ENCODE measurements at regions not wholly inside any gene's neighbourhood (a gene's known extent, or its start where the extent isn't known, plus 50 kb on each side); places are given as distances from the start of the nearest gene placed in this dataset.

GRCh38 chr9:129356871-129357772, 179.1 kb upstream of the IER5L start:
- H3K27ac ChIP-seq, result no peak overlapping the region
- peaks cover 0 to 16% (median 13%) of the 10 kb centered on the region in 4 donors for H3K4me1 ChIP-seq
- H3K36me3 ChIP-seq, result no peaks in the 10 kb centered on the region
- no peaks in the 10 kb centered on the region for H3K27me3 ChIP-seq
- TF ChIP-seq POLR2A (IDR thresholded peaks at IDR 0.05) (no peak), CTCF (IDR thresholded peaks at IDR 0.05) (no peak), EP300 (IDR thresholded peaks at IDR 0.05) (no peak)
- no peak for DNase-seq (ENCODE audit: low spot score in 2 of 2)
- no peak overlapping the region for H3K4me3 ChIP-seq
- peaks cover 0 to 14% (median 3%) of the 10 kb centered on the region in 4 donors for H3K9me3 ChIP-seq
- WGBS, 2 donors, result 85 to 90% methylated on average over 18 of the region's 18 CpGs

- Histone ChIP-seq H3K36me3 (no peaks in the 10 kb centered on the region), H3K27me3 (no peaks in the 10 kb centered on the region), H3K27ac (no peak overlapping the region), H3K4me3 (no peak overlapping the region), H3K9me3 (peaks cover 0 to 14% (median 3%) of the 10 kb centered on the region in 4 donors), H3K4me1 (peaks cover 0 to 30% (median 18%) of the 10 kb centered on the region in 4 donors)
- TF ChIP-seq POLR2A (IDR thresholded peaks at IDR 0.05), result no peak
- TF ChIP-seq CTCF (IDR thresholded peaks at IDR 0.05), result no peak
- TF ChIP-seq EP300 (IDR thresholded peaks at IDR 0.05), result no peak
- no peak for DNase-seq (ENCODE audit: low spot score in 2 of 2)
- WGBS, 2 donors, result 90 to 93% methylated on average over 4 to 5 of the region's 5 CpGs
Observed at GRCh38 chr9:129355631-129356030, 177.6 kb upstream of the IER5L start.

- H3K27ac ChIP-seq, result no peak overlapping the region
- WGBS, 2 donors, result 91 to 94% methylated on average over 7 of the region's 7 CpGs
- H3K9me3 ChIP-seq, result peaks cover 0 to 14% (median 3%) of the 10 kb centered on the region in 4 donors
- no peak overlapping the region for H3K4me3 ChIP-seq
- H3K36me3 ChIP-seq, result no peaks in the 10 kb centered on the region
- peaks cover 0 to 30% (median 18%) of the 10 kb centered on the region in 4 donors for H3K4me1 ChIP-seq
- DNase-seq (ENCODE audit: low spot score in 2 of 2), result no peak
- no peaks in the 10 kb centered on the region for H3K27me3 ChIP-seq
- TF ChIP-seq CTCF (IDR thresholded peaks at IDR 0.05) (no peak), EP300 (IDR thresholded peaks at IDR 0.05) (no peak), POLR2A (IDR thresholded peaks at IDR 0.05) (no peak)
Observed at GRCh38 chr9:129354498-129354897, 176.4 kb upstream of the IER5L start.

- peaks cover 0 to 14% (median 3%) of the 10 kb centered on the region in 4 donors for H3K9me3 ChIP-seq
- WGBS, 2 donors, result 45 to 48% methylated on average over 8 to 12 of the region's 12 CpGs
- no peak overlapping the region for H3K4me3 ChIP-seq
- no peak for DNase-seq (ENCODE audit: low spot score in 2 of 2)
- H3K27me3 ChIP-seq, result no peaks in the 10 kb centered on the region
- TF ChIP-seq CTCF (IDR thresholded peaks at IDR 0.05) (peak in 3 of 5 experiments; percentile 11 to 50 (median 28)), POLR2A (IDR thresholded peaks at IDR 0.05) (no peak), EP300 (IDR thresholded peaks at IDR 0.05) (peak in 1 of 2 donors; percentile 14)
- H3K27ac ChIP-seq, result peak overlapping the region in 3 of 4 donors; percentile 74 to 86 (median 80)
- peaks cover 0 to 30% (median 18%) of the 10 kb centered on the region in 4 donors for H3K4me1 ChIP-seq
- no peaks in the 10 kb centered on the region for H3K36me3 ChIP-seq
Observed at GRCh38 chr9:129353697-129354336, 175.8 kb upstream of the IER5L start.
